Right lobe of liver (tissue), 4 donors: ENCODE measurements at regions not wholly inside any gene's neighbourhood (a gene's known extent, or its start where the extent isn't known, plus 50 kb on each side); places are given as distances from the start of the nearest gene placed in this dataset.

ENCODE experiments used
- POLR2A ChIP-seq: fragments of 450-650 bp; IDR thresholded peaks from one replicate; pipeline ENCODE4 v1.6.1; 2017; ENCODE audit warnings: antibody characterized with exemption, mild to moderate bottlenecking
- TF ChIP-seq, protein P1 (sequence below), 4 donors: fragments of 200-600 bp in 3 of 4; fragments of 450-650 bp in 1 of 4; IDR thresholded peaks; one replicate each; pipeline versions ENCODE4 v1.5.1 to v1.8.0; 2016 to 2022; ENCODE audit warnings: antibody characterized with exemption in 4 of 4, mild to moderate bottlenecking in 2 of 4
- donor health status: DM: no; HTN: no; CAD: no.
- donor health status: DM: no; HTN: no; CAD: no.
- donor health status: DM: no; HTN: yes; CAD: no.

DNA sequence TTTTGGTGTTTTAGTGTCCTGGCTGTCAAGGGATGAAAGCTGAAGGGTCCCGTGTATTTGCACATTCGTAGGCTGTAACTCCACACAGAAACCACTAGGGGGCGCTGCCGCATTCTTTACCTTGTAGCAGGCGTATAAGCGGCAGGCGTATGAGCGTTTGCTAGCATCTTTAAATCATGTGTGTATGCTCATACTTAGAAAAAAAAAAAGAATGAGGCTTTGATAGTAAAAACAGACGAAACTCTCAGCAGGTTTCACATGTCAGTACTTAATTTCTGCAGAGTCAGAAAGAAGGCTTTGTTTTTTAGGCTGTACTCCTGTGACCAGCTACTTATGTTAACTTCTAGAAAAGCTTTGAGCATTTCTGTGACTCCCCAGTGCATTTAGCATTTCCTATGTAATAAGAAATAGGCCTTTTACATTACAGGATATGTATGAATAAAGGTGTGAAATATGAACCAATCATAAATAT lies 218.8 kb upstream of the ADAMTSL1 start:
- TF ChIP-seq, protein P1, sequence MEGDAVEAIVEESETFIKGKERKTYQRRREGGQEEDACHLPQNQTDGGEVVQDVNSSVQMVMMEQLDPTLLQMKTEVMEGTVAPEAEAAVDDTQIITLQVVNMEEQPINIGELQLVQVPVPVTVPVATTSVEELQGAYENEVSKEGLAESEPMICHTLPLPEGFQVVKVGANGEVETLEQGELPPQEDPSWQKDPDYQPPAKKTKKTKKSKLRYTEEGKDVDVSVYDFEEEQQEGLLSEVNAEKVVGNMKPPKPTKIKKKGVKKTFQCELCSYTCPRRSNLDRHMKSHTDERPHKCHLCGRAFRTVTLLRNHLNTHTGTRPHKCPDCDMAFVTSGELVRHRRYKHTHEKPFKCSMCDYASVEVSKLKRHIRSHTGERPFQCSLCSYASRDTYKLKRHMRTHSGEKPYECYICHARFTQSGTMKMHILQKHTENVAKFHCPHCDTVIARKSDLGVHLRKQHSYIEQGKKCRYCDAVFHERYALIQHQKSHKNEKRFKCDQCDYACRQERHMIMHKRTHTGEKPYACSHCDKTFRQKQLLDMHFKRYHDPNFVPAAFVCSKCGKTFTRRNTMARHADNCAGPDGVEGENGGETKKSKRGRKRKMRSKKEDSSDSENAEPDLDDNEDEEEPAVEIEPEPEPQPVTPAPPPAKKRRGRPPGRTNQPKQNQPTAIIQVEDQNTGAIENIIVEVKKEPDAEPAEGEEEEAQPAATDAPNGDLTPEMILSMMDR (IDR thresholded peaks at IDR 0.05), result peak; percentile 83 to 95 (median 94)
- no peak for TF ChIP-seq POLR2A
